ENCODE measurements at regions not wholly inside any gene's neighbourhood (a gene's known extent, or its start where the extent isn't known, plus 50 kb on each side); places are given as distances from the start of the nearest gene placed in this dataset.

DNA sequence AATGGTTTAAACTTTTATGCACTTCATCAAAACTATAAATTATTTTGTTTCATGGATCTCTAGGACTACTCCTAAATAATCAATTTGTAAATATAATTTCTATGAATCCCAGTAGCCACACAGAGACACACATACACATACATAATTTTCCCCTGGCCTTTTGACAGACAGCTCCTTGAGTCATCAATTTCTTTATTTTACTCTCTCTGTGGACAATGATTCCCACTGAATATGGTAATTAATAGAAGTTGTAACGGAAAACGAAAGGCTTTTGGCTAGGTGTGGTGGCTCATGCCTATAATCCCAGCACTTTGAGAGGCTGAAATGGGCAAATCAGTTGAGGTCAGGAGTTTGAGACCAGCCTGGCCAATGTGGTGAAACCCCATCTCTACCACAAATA lies 235.1 kb downstream of the EPHA4 start:
- TF ChIP-seq, protein P1, sequence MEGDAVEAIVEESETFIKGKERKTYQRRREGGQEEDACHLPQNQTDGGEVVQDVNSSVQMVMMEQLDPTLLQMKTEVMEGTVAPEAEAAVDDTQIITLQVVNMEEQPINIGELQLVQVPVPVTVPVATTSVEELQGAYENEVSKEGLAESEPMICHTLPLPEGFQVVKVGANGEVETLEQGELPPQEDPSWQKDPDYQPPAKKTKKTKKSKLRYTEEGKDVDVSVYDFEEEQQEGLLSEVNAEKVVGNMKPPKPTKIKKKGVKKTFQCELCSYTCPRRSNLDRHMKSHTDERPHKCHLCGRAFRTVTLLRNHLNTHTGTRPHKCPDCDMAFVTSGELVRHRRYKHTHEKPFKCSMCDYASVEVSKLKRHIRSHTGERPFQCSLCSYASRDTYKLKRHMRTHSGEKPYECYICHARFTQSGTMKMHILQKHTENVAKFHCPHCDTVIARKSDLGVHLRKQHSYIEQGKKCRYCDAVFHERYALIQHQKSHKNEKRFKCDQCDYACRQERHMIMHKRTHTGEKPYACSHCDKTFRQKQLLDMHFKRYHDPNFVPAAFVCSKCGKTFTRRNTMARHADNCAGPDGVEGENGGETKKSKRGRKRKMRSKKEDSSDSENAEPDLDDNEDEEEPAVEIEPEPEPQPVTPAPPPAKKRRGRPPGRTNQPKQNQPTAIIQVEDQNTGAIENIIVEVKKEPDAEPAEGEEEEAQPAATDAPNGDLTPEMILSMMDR (conservative IDR thresholded peaks at IDR 0.05; ENCODE audit: low read depth, low read length): no peak
- TF ChIP-seq EZH2 (IDR thresholded peaks at IDR 0.05; ENCODE audit: low read length, unreplicated experiment): no peak
- no peak for TF ChIP-seq EZH2phosphoT487 (IDR thresholded peaks at IDR 0.05; ENCODE audit: borderline replicate concordance, low read length)
